ENCODE measurements at regions not wholly inside any gene's neighbourhood (a gene's known extent, or its start where the extent isn't known, plus 50 kb on each side); places are given as distances from the start of the nearest gene placed in this dataset.
"Not testable (repeated sequence)": the region's sequence is repeated elsewhere in the genome, so short reads cannot be mapped to it uniquely, and the experiment has no call there.

GRCh38 chr4:26229974-26230373, 90.8 kb upstream of the RBPJ start:
- Mint-ChIP-seq H3K27ac (no peak overlapping the region), H3K4me3 (no peak overlapping the region), H3K9me3 (ENCODE audit: low read depth) (no peaks in the 10 kb centered on the region), H3K36me3 (no peaks in the 10 kb centered on the region), H3K4me1 (ENCODE audit: low read depth) (peaks cover 14% of the 10 kb centered on the region), H3K27me3 (peaks cover 3% of the 10 kb centered on the region)

GRCh38 chr4:26233350-26233749, 87.5 kb upstream of the RBPJ start:
- no peaks in the 10 kb centered on the region for H3K9me3 Mint-ChIP-seq (ENCODE audit: low read depth)
- H3K4me1 Mint-ChIP-seq (ENCODE audit: low read depth) = peaks cover 14% of the 10 kb centered on the region
- H3K36me3 Mint-ChIP-seq = no peaks in the 10 kb centered on the region
- H3K4me3 Mint-ChIP-seq = no peak overlapping the region
- peaks cover 3% of the 10 kb centered on the region for H3K27me3 Mint-ChIP-seq
- no peak overlapping the region for H3K27ac Mint-ChIP-seq

- Mint-ChIP-seq H3K4me3 (no peak overlapping the region), H3K9me3 (ENCODE audit: low read depth) (no peaks in the 10 kb centered on the region), H3K27me3 (peaks cover 5% of the 10 kb centered on the region), H3K27ac (no peak overlapping the region), H3K36me3 (no peaks in the 10 kb centered on the region), H3K4me1 (ENCODE audit: low read depth) (peaks cover 14% of the 10 kb centered on the region)
Measured at GRCh38 chr4:26235500-26235899, 85.3 kb upstream of the RBPJ start.

- Mint-ChIP-seq H3K4me3 (no peak overlapping the region), H3K27me3 (peaks cover 2% of the 10 kb centered on the region), H3K27ac (no peak overlapping the region), H3K36me3 (no peaks in the 10 kb centered on the region), H3K4me1 (ENCODE audit: low read depth) (peaks cover 14% of the 10 kb centered on the region), H3K9me3 (ENCODE audit: low read depth) (no peaks in the 10 kb centered on the region)
Measured at GRCh38 chr4:26237916-26238315, 82.9 kb upstream of the RBPJ start.

- Mint-ChIP-seq H3K27me3 (peaks cover 2% of the 10 kb centered on the region), H3K36me3 (no peaks in the 10 kb centered on the region), H3K27ac (no peak overlapping the region), H3K9me3 (ENCODE audit: low read depth) (no peaks in the 10 kb centered on the region), H3K4me3 (no peak overlapping the region), H3K4me1 (ENCODE audit: low read depth) (peaks cover 10% of the 10 kb centered on the region)
Measured at GRCh38 chr4:26238426-26238777, 82.4 kb upstream of the RBPJ start.

- Mint-ChIP-seq H3K4me3 (no peak overlapping the region), H3K27ac (no peak overlapping the region), H3K36me3 (no peaks in the 10 kb centered on the region), H3K9me3 (ENCODE audit: low read depth) (no peaks in the 10 kb centered on the region), H3K4me1 (ENCODE audit: low read depth) (peaks cover 4% of the 10 kb centered on the region), H3K27me3 (peaks cover 2% of the 10 kb centered on the region)
Measured at GRCh38 chr4:26238778-26239679, 81.8 kb upstream of the RBPJ start.

- Mint-ChIP-seq H3K27ac (no peak overlapping the region), H3K27me3 (peaks cover 2% of the 10 kb centered on the region), H3K9me3 (ENCODE audit: low read depth) (no peaks in the 10 kb centered on the region), H3K4me1 (ENCODE audit: low read depth) (no peaks in the 10 kb centered on the region), H3K4me3 (no peak overlapping the region), H3K36me3 (no peaks in the 10 kb centered on the region)
Measured at GRCh38 chr4:26239801-26240200, 81.0 kb upstream of the RBPJ start.

- no peaks in the 10 kb centered on the region for H3K9me3 Mint-ChIP-seq (ENCODE audit: low read depth)
- no peaks in the 10 kb centered on the region for H3K4me1 Mint-ChIP-seq (ENCODE audit: low read depth)
- no peaks in the 10 kb centered on the region for H3K36me3 Mint-ChIP-seq
- peaks cover 2% of the 10 kb centered on the region for H3K27me3 Mint-ChIP-seq
- H3K27ac Mint-ChIP-seq = no peak overlapping the region
- no peak overlapping the region for H3K4me3 Mint-ChIP-seq
Measured at GRCh38 chr4:26241179-26241578, 79.6 kb upstream of the RBPJ start.

GRCh38 chr4:26242451-26242850, 78.4 kb upstream of the RBPJ start:
- Mint-ChIP-seq H3K27me3 (peaks cover 2% of the 10 kb centered on the region), H3K27ac (no peak overlapping the region), H3K4me1 (ENCODE audit: low read depth) (no peaks in the 10 kb centered on the region), H3K9me3 (ENCODE audit: low read depth) (no peaks in the 10 kb centered on the region), H3K36me3 (no peaks in the 10 kb centered on the region), H3K4me3 (no peak overlapping the region)

GRCh38 chr4:26244138-26244537, 76.7 kb upstream of the RBPJ start:
- H3K4me3 Mint-ChIP-seq; H3K27me3 Mint-ChIP-seq; H3K4me1 Mint-ChIP-seq (ENCODE audit: low read depth); H3K9me3 Mint-ChIP-seq (ENCODE audit: low read depth); H3K36me3 Mint-ChIP-seq; H3K27ac Mint-ChIP-seq: not testable (repeated sequence)

GRCh38 chr4:26248647-26249046, 72.2 kb upstream of the RBPJ start:
- Mint-ChIP-seq H3K9me3 (ENCODE audit: low read depth) (no peaks in the 10 kb centered on the region), H3K4me3 (no peak overlapping the region), H3K27ac (no peak overlapping the region), H3K27me3 (peaks cover 1% of the 10 kb centered on the region), H3K36me3 (no peaks in the 10 kb centered on the region), H3K4me1 (ENCODE audit: low read depth) (no peaks in the 10 kb centered on the region)

- peaks cover 1% of the 10 kb centered on the region for H3K27me3 Mint-ChIP-seq
- no peak overlapping the region for H3K4me3 Mint-ChIP-seq
- H3K27ac Mint-ChIP-seq = no peak overlapping the region
- no peaks in the 10 kb centered on the region for H3K9me3 Mint-ChIP-seq (ENCODE audit: low read depth)
- H3K36me3 Mint-ChIP-seq = no peaks in the 10 kb centered on the region
- no peaks in the 10 kb centered on the region for H3K4me1 Mint-ChIP-seq (ENCODE audit: low read depth)
Measured at GRCh38 chr4:26252349-26253025, 68.3 kb upstream of the RBPJ start.

GRCh38 chr4:26253968-26254367, 66.8 kb upstream of the RBPJ start:
- H3K4me3 Mint-ChIP-seq = no peak overlapping the region
- H3K27me3 Mint-ChIP-seq = peaks cover 1% of the 10 kb centered on the region
- H3K4me1 Mint-ChIP-seq (ENCODE audit: low read depth) = no peaks in the 10 kb centered on the region
- no peak overlapping the region for H3K27ac Mint-ChIP-seq
- no peaks in the 10 kb centered on the region for H3K9me3 Mint-ChIP-seq (ENCODE audit: low read depth)
- H3K36me3 Mint-ChIP-seq = no peaks in the 10 kb centered on the region

GRCh38 chr4:26255989-26256388, 64.8 kb upstream of the RBPJ start:
- H3K27me3 Mint-ChIP-seq = no peaks in the 10 kb centered on the region
- no peaks in the 10 kb centered on the region for H3K4me1 Mint-ChIP-seq (ENCODE audit: low read depth)
- H3K36me3 Mint-ChIP-seq = no peaks in the 10 kb centered on the region
- no peak overlapping the region for H3K27ac Mint-ChIP-seq
- no peak overlapping the region for H3K4me3 Mint-ChIP-seq
- no peaks in the 10 kb centered on the region for H3K9me3 Mint-ChIP-seq (ENCODE audit: low read depth)

- H3K4me1 Mint-ChIP-seq (ENCODE audit: low read depth); H3K9me3 Mint-ChIP-seq (ENCODE audit: low read depth); H3K27ac Mint-ChIP-seq; H3K4me3 Mint-ChIP-seq; H3K36me3 Mint-ChIP-seq; H3K27me3 Mint-ChIP-seq: not testable (repeated sequence)
Measured at GRCh38 chr4:26257444-26257843, 63.4 kb upstream of the RBPJ start.

GRCh38 chr4:26257850-26258249, 63.0 kb upstream of the RBPJ start:
- Mint-ChIP-seq H3K36me3 (no peaks in the 10 kb centered on the region), H3K27ac (no peak overlapping the region), H3K9me3 (ENCODE audit: low read depth) (no peaks in the 10 kb centered on the region), H3K27me3 (peaks cover 2% of the 10 kb centered on the region), H3K4me1 (ENCODE audit: low read depth) (no peaks in the 10 kb centered on the region), H3K4me3 (no peak overlapping the region)

Measured in activated naive CD8-positive, alpha-beta T cell (primary cell).